Central memory CD8-positive, alpha-beta T cell (primary cell): ENCODE measurements at regions not wholly inside any gene's neighbourhood (a gene's known extent, or its start where the extent isn't known, plus 50 kb on each side); places are given as distances from the start of the nearest gene placed in this dataset.
"Not testable (repeated sequence)": the region's sequence is repeated elsewhere in the genome, so short reads cannot be mapped to it uniquely, and the experiment has no call there.

ENCODE experiments used
- ATAC-seq: fragments of 150-1000 bp; cut with Tn5 transposase; replicated peaks from 2 replicates; pipeline ENCODE4 v1.10.0; 2022; ENCODE audit warnings: mild to moderate bottlenecking, moderate FRiP score, moderate number of reproducible peaks; ENCODE audit not compliant: poor library complexity, severe bottlenecking; ENCODE audit errors: extremely low read depth
- DNase-seq, 2 donors: peaks; one replicate each; pipeline ENCODE4 v3.0.0; 2021; ENCODE audit warnings: low spot score in 2 of 2
- H3K27ac Mint-ChIP-seq: one replicate; pipeline ENCODE4 v1.8.0; 2022; ENCODE audit warnings: low read depth, mild to moderate bottlenecking, moderate library complexity, mixed read lengths
- H3K27me3 Mint-ChIP-seq: one replicate; pipeline ENCODE4 v1.8.0; 2022; ENCODE audit warnings: mixed read lengths
- H3K36me3 Mint-ChIP-seq: one replicate; pipeline ENCODE4 v1.8.0; 2022; ENCODE audit warnings: mild to moderate bottlenecking, moderate library complexity, mixed read lengths; ENCODE audit not compliant: insufficient read depth
- H3K4me1 Mint-ChIP-seq: one replicate; pipeline ENCODE4 v1.8.0; 2022; ENCODE audit warnings: mixed read lengths
- H3K4me3 Mint-ChIP-seq: one replicate; pipeline ENCODE4 v1.8.0; 2022; ENCODE audit warnings: mild to moderate bottlenecking, moderate library complexity, mixed read lengths
- H3K9me3 Mint-ChIP-seq: one replicate; pipeline ENCODE4 v1.8.0; 2022; ENCODE audit warnings: mixed read lengths

DNA sequence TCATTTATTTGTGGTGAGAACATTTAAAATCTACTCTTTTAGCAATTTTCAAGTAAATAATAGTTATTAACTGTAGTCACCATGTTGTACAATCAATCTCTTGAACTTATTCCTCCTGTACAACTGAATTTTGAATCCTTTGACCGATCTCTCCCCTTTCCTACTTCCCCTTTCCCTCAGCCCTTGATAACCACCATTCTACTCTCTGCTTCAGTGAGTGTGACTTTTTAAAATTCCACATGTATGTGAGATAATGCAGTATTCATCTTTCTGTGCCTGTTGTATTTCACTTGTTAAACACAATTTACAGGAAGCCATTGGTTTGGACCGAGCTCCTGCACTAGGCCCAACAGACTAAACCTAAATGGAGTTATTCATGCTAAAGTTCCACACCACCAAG lies 458.9 kb upstream of the PDE3A start:
- Mint-ChIP-seq H3K4me3 (no peak overlapping the region), H3K9me3 (no peaks in the 10 kb centered on the region), H3K27ac (no peak overlapping the region), H3K27me3 (peaks cover 20% of the 10 kb centered on the region), H3K36me3 (no peaks in the 10 kb centered on the region), H3K4me1 (no peaks in the 10 kb centered on the region)
- ATAC-seq (no peak), DNase-seq (no peak)

DNA sequence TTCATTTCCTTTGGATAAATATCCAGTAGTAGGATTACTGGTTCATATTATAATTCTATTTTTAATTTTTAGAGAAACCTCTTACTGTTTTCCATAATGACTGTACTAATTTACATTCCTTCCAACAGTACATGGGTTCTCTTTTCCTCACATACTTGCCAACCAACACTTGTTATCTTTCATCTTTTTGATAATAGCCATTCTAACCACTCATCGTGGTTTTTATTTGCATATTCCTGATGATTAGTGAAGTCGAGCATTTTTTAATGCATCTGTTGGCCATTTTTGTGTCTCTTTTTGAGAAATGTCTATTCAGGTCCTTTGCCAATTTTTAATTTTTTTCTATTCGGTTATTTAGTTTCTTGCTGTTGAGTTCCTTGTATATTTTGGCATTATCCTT lies 457.7 kb upstream of the PDE3A start:
- no peaks in the 10 kb centered on the region for H3K4me1 Mint-ChIP-seq
- no peaks in the 10 kb centered on the region for H3K36me3 Mint-ChIP-seq
- peaks cover 26% of the 10 kb centered on the region for H3K27me3 Mint-ChIP-seq

DNA sequence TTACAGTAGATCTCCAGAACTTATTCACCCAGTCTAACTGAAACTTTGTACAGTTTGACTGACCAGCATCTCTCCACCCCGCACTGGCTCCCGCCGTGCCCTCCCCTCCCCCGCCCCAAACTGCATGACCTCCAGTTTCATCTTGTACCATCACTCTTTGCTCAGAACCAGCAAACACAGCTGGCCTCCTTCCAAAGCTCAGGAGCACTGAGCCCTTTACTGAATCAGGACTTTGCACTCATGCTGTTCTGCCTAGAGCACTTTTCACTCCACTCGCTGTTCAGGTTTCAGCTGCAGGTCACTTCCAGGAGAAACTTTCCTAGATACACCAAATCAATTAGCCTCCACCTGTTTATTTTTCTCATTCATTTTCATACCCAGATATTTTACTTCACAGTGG lies 455.3 kb upstream of the PDE3A start:
- no peak overlapping the region for H3K4me3 Mint-ChIP-seq
- DNase-seq, result no peak
- H3K27ac Mint-ChIP-seq, result no peak overlapping the region
- peaks cover 20% of the 10 kb centered on the region for H3K27me3 Mint-ChIP-seq
- ATAC-seq, result no peak
- no peaks in the 10 kb centered on the region for H3K4me1 Mint-ChIP-seq
- no peaks in the 10 kb centered on the region for H3K9me3 Mint-ChIP-seq
- H3K36me3 Mint-ChIP-seq, result no peaks in the 10 kb centered on the region

More for the DNA sequence above, 457.7 kb upstream of the PDE3A start:
- no peaks in the 10 kb centered on the region for H3K9me3 Mint-ChIP-seq
- DNase-seq, result no peak
- no peak overlapping the region for H3K27ac Mint-ChIP-seq
- ATAC-seq, result no peak
- no peak overlapping the region for H3K4me3 Mint-ChIP-seq

DNA sequence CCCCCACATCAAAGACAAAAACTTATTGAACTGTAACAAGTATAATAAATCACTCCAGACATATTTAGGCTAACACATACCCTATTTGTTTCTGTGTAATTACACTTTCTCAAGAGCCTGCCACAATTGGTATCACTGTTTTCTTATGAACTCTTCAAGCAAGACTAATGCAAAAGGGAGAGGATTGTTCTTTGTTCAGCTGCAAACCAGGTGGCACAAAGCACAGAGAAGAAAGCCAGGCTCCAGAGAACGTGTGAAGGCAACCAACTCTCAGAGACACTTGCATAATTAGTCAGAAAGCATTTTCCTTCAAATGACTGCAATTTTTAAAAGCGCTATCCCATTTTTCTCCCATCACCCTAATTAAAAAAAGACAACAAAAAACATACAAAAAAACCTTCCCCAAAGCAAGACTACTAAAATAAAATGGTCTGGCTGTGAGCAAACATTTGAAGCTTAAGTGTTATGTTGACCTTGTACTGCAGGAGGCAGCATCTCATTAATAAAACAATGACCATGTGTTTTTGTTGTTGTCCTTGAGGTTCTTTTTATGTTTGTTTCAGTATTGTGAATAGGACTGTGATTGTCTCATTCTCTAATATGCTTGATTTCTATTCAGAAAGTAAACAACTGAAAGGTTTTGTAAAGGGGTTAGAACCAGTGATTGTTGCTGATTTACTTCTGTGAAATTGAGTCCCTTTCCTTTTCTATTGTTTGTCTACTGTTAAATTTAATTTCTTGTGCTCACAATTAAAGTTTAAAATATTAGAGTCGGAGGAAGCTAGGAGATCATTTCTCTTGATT lies 452.7 kb upstream of the PDE3A start:
- DNase-seq (no peak), ATAC-seq (no peak)
- peaks cover 10% of the 10 kb centered on the region for H3K27me3 Mint-ChIP-seq
- H3K27ac Mint-ChIP-seq, result no peak overlapping the region
- H3K4me3 Mint-ChIP-seq, result no peak overlapping the region
- H3K9me3 Mint-ChIP-seq, result no peaks in the 10 kb centered on the region
- no peaks in the 10 kb centered on the region for H3K4me1 Mint-ChIP-seq
- H3K36me3 Mint-ChIP-seq, result no peaks in the 10 kb centered on the region

DNA sequence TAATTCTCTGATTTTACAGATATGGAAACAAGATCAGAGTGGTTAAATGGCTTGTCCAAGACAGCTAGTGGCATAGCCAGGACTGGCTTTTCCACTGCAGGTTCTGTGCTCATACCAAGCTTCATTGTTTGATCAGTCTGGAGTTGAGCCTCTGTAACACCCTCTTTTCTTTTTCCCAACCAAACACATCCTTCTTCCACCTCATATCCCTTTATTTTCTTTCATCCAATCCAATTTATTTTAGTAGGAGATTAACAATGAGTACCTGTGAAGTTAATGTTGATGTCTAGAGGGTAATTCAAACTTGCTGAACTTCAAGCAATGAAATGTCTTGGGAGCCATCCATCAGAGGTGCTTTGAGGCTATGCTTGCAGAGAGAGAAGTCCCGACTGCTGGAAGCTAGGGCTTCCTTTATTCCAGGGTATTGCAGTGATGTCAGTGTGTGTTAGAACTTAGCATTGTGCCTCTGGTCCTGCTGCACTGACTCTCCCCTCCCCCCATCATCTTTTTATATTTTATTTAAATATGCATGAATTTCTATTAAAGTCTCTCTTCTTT lies 452.1 kb upstream of the PDE3A start:
- H3K36me3 Mint-ChIP-seq, result no peaks in the 10 kb centered on the region
- no peak overlapping the region for H3K27ac Mint-ChIP-seq
- no peak overlapping the region for H3K4me3 Mint-ChIP-seq
- H3K27me3 Mint-ChIP-seq, result peaks cover 10% of the 10 kb centered on the region
- DNase-seq, result no peak
- H3K9me3 Mint-ChIP-seq, result no peaks in the 10 kb centered on the region
- no peak for ATAC-seq
- no peaks in the 10 kb centered on the region for H3K4me1 Mint-ChIP-seq

DNA sequence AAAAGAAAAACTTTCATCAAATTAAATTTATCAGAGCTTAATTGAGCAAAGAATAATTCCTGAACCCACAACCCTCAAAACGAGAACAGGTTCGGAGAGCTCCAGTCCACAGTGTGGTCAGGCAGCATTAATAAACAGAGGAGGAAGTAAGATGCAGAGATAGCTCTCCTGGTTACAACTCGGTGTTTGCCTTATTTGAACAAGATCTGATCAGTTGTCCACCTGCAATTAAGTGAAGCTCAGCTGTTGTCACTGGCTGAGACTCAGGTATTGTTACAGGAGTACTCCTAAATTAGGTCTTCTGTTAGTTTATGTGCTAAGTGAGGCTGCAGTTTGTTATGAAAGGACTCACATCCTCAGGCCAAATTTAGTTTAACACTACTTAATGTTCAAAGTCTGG lies 451.4 kb upstream of the PDE3A start:
- Mint-ChIP-seq H3K9me3 (no peaks in the 10 kb centered on the region), H3K4me1 (no peaks in the 10 kb centered on the region), H3K27ac (no peak overlapping the region), H3K4me3 (no peak overlapping the region), H3K36me3 (no peaks in the 10 kb centered on the region), H3K27me3 (peaks cover 10% of the 10 kb centered on the region)
- DNase-seq (no peak), ATAC-seq (no peak)

DNA sequence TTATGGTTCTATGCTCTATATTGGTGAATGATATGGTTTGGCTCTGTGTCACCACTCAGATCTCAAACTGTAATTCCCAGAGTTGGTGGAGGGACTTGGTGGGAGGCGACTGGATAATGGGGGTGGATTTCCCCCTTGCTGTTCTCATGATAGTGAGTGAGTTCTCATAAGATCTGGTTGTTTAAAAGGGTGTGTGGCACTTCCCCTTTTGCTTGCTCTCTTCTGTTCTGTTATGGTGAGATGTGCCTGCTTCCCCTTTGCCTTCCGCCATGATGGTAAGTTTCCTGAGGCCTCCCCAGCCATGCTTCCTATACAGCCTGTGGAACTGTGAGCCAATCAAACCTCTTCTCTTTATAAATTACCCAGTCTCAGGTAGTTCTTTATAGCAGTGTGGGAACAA lies 446.6 kb upstream of the PDE3A start:
- H3K4me3 Mint-ChIP-seq, result not testable (repeated sequence)

DNA sequence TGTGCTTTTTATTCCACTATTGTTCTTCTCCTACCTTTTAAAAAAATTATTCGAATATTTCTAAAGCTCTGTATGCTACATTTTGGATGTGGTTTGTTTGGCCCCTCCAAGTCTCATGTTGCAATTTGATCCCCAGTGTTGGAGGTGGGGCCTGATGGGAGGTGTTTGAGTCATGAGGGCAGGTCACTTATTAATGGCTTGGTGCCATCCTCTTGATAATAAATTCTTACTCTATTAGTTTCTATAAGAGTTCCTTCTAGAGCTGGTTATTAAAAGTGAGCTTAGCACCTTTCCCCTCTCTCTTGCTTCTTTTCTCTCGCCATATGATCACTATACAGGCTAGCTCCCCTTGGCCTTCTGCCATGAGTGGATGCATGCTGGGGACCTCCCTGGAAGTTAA lies 445.6 kb upstream of the PDE3A start:
- DNase-seq, result no peak
- Mint-ChIP-seq H3K4me3 (no peak overlapping the region), H3K9me3 (no peaks in the 10 kb centered on the region), H3K36me3 (no peaks in the 10 kb centered on the region), H3K27ac (no peak overlapping the region), H3K27me3 (peaks cover 23% of the 10 kb centered on the region), H3K4me1 (no peaks in the 10 kb centered on the region)
- ATAC-seq, result no peak

More for the DNA sequence above, 446.6 kb upstream of the PDE3A start:
- not testable (repeated sequence) for H3K27ac Mint-ChIP-seq, H3K4me1 Mint-ChIP-seq, DNase-seq, ATAC-seq, H3K9me3 Mint-ChIP-seq, H3K36me3 Mint-ChIP-seq
- peaks cover 13% of the 10 kb centered on the region for H3K27me3 Mint-ChIP-seq

DNA sequence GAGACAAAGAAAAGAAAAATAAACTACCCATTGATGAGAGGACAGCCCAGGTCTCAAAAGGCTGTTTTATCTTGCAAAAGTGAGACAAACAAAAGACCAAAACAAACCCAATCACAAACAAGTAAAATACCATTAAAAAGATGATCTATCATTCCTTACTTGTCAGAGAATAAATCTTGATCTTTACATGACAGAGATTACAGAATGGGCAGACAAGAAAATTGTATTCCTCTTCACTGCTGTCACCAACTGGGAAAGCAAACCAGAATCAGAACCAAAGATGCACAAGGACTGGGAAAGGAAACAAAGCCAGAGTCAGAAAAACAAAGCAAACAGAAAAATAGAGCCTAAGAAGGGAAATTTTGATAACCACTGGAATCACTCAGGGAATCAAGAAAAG lies 444.0 kb upstream of the PDE3A start:
- no peak for ATAC-seq
- no peak overlapping the region for H3K4me3 Mint-ChIP-seq
- no peak overlapping the region for H3K27ac Mint-ChIP-seq
- H3K36me3 Mint-ChIP-seq, result no peaks in the 10 kb centered on the region
- DNase-seq, result no peak
- peaks cover 40% of the 10 kb centered on the region for H3K27me3 Mint-ChIP-seq
- no peaks in the 10 kb centered on the region for H3K4me1 Mint-ChIP-seq
- no peaks in the 10 kb centered on the region for H3K9me3 Mint-ChIP-seq

DNA sequence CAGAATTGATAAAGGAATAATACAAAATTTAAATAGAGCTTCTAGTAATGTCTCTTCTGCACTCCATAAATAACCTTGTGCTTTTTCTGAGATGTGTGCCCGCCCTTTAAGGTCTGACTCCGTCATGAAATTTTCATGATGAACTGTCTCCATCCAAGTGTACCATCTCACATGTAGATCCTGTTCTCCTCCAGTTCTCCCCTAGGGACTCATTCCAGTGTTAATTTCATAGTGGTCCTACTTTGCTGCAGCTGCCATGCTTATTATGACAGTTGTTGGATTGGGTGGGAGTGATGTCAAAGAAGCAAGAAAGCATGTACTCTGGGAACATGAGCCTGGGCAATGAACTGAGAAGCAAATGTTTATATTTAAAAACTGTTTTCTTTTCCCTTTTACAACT lies 442.5 kb upstream of the PDE3A start:
- Mint-ChIP-seq H3K4me1 (no peaks in the 10 kb centered on the region), H3K36me3 (no peaks in the 10 kb centered on the region), H3K27ac (no peak overlapping the region), H3K4me3 (no peak overlapping the region), H3K9me3 (no peaks in the 10 kb centered on the region), H3K27me3 (peaks cover 52% of the 10 kb centered on the region)
- no peak for DNase-seq
- no peak for ATAC-seq

DNA sequence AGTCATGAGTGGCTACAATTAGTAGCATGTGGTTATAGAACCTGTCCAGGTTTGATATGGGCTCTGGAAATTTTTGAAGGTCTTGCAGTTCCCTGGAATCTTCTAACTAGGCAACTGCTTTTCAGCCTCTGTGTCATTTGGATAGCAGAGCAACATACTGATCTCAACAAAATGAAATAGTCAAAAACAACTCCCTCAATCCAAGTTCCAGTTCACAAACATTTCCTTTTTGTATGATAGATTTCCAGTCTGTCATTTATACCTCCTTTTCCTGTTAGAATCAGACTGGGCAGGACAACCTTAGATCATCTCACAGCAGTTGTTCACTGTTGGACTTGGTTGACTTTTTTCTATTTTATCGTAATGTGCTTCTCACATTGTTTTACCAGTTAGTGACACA lies 442.1 kb upstream of the PDE3A start:
- H3K4me1 Mint-ChIP-seq, result no peaks in the 10 kb centered on the region
- H3K27ac Mint-ChIP-seq, result no peak overlapping the region
- no peaks in the 10 kb centered on the region for H3K36me3 Mint-ChIP-seq
- ATAC-seq (no peak), DNase-seq (no peak)
- H3K4me3 Mint-ChIP-seq, result no peak overlapping the region
- no peaks in the 10 kb centered on the region for H3K9me3 Mint-ChIP-seq
- peaks cover 52% of the 10 kb centered on the region for H3K27me3 Mint-ChIP-seq

DNA sequence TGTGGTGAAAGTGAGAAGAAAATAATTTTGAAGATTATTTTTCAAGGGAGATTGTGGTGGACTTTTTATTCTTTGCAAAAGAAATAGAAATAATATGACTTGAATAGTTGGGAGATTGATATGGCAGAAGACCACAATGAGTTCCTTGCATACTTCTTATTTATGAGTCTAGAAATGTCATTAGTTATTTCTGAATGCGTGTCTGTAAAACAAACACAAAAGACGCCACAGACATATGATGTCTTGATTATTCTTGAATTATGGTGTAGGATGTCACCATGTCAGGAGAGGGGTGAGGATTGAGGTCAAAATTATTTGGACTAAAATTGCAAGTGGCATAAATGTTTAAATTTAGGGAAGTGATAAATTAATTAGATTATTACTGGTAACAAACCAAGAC lies 440.7 kb upstream of the PDE3A start:
- no peaks in the 10 kb centered on the region for H3K4me1 Mint-ChIP-seq
- DNase-seq, result no peak
- no peak for ATAC-seq
- H3K36me3 Mint-ChIP-seq, result no peaks in the 10 kb centered on the region
- no peaks in the 10 kb centered on the region for H3K9me3 Mint-ChIP-seq
- H3K27ac Mint-ChIP-seq, result no peak overlapping the region
- H3K4me3 Mint-ChIP-seq, result no peak overlapping the region
- H3K27me3 Mint-ChIP-seq, result peaks cover 54% of the 10 kb centered on the region

DNA sequence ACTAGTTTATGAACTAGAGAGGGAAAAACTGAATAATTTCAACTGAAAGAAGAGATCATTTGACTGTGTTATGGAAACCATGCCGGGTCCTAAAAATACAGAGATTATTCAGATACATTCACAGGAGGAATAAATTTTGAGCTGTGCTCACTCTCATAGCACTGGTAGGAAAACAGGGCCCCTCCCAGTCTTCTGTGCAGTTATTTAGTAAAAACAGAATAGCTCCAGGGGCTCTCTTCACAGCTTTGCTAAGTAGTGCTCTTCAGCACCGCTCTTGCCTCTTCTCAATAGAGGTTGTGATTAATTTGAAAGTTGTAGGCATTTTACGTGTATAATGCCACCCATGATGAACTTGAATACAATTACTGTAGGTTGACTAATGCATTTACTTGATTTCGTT lies 435.9 kb upstream of the PDE3A start:
- Mint-ChIP-seq H3K27me3 (peaks cover 69% of the 10 kb centered on the region), H3K9me3 (no peaks in the 10 kb centered on the region), H3K4me1 (no peaks in the 10 kb centered on the region), H3K36me3 (no peaks in the 10 kb centered on the region), H3K27ac (no peak overlapping the region), H3K4me3 (no peak overlapping the region)
- DNase-seq (no peak), ATAC-seq (no peak)
